GM18517 (cell line): ENCODE measurements at regions not wholly inside any gene's neighbourhood (a gene's known extent, or its start where the extent isn't known, plus 50 kb on each side); places are given as distances from the start of the nearest gene placed in this dataset.

Source experiments
- ATAC-seq: cut with Tn5 transposase; IDR thresholded peaks from one replicate; pipeline ENCODE4 v1.9.1; 2021; ENCODE audit warnings: mild to moderate bottlenecking, moderate library complexity; ENCODE audit not compliant: unreplicated experiment

DNA sequence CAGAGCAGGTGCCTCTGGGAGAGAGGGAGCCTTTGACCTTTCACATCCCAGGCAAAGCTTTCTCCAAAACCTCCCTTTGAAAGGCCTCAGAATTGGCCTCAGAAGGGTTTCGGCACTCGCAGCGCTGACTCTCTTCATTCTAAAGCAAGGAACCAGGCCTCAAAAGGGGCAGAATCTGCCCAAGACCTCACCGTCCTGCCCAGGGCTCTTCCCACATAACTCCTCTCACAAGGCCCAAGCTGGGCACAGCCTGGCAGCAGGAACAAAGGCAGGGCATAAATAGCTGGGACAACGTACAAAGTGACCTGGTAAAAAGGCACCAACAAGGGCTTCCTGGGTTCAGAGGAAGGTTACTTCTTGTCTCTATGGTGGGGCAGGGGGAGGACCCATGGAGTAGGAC lies 166.3 kb upstream of the FSTL4 start:
- ATAC-seq, result no peak

DNA sequence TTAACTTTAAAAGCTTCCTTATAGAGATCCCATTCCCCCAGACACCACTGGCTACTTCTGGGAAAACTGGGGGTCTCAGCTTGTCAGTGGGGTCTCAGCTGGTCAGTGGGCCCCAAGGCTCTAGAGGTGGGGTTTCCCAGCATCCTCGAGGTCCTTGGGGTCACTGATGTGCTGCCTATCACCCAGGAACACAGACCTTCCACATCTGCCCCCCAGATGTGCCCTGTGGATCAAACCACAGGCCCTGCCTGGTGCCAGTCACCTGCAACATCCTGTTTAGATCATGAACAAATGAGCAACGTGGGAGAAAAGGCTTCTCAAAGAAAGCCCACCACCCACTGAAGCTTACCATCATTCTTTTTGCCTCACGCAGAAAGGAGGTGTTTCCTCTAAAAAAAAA lies 165.6 kb upstream of the FSTL4 start:
- no peak for ATAC-seq

DNA sequence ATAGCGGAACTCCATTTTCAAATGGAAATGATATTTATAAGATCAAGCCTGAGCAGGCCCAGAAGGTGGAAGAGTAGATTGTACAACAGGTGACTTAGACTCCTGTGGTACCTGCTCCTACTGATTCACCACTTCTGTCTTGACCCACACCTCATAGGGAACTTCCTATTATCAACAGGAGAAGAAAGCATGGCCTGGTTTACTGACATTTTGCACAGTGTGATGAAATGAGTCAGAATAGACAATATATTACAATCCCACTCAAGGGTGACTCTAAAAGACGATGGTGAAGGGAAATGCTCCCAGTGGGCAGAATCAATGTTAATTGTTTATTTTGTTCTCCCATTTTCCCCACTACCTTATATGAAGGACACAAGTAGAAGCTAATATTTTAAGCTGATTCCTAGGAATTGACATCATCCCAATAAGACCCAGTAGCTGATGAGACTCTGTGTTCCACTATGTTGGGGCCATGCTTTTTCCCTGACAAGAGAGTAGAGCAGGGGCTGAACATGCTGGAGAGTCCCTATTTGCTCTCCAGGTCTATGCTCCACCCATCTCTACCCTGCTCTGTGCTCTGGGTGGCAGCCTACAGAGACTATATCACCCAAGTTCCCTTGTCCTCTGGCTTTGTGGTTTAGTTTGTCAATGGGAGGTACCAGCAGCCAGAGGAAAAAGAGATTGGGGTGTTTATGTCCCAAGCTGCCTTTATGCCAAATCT lies 163.4 kb upstream of the FSTL4 start:
- no peak for ATAC-seq

DNA sequence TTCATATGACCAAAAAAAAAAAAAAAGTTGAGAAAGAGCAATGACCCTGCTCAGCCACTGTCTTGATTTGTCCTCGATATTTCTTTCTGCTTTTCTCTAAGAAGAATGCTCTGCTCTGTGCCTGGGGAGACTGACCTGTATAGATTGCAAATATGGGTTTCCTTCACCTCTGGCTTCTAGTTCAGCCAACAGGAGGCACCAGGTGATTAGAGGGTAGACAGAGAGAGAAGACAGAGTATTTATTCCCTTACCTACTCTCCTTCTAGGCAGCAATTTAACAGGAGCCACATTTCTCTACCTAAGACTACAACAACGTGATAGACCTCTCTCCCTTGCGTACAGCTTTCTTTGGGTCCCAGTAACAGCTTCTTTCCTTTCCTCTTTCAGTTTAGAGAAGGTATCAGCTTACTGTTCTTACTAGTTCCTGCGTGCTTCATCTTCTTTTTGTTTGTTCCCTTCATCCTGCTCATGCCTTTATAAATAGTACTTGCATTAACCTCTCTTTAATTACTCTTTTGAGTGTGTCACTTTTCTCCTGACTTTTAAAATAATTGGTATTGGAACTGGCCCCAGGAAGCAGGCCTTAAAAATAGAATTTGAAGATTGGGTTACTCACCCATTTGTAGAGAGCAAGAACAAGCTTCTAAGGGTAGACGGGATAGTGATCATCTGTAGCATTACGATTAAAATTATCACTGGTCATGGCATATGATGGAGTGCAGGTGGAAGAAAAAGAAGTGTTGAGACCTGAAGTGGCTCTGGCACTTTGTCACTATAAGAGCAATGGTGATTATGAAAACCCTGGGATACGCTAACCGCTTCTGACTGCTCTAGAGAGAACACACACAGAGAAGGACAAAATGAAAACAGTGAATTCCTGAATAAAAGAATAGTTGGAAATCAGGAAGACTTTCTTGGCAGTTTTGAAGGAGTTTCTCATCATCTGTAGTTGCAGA lies 161.2 kb upstream of the FSTL4 start:
- no peak for ATAC-seq

DNA sequence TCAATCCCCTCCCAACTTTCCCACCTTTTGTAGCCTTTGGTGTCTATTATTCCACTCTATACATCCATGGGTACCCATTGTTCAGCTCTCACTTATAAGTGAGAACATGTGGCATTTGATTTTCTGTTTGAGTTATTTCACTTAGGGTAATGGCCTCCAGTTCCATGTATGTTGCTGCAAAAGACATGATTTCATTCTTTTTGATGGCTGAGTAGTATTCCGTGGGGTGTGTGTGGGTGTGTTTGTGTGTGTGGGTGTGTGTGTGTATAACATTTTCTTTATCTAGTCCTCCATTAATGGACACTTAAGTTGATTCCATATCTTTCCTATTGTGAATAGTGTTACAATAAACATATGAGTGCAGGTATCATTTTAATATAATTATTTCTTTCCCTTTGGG lies 157.5 kb upstream of the FSTL4 start:
- ATAC-seq, result no peak

DNA sequence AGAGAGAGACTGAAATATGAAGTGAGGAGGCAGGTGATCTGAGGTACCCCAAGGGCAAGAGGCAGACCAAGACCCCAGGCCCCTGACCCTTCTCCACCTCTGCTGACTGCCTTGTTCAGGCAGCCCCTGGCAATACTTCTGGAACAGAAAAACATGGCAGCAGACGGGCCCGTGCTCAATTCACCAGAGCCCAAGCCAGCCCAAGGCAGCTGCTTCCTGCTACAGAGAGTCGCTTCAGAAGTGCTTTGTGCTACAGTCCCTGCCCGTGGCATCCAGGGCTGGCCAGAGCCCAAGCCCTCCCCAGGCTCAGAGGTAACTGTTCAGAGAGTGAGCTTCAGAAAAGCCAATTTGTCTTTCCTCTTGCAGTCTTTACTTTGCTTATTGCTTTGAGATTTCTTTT lies 151.4 kb upstream of the FSTL4 start:
- no peak for ATAC-seq

DNA sequence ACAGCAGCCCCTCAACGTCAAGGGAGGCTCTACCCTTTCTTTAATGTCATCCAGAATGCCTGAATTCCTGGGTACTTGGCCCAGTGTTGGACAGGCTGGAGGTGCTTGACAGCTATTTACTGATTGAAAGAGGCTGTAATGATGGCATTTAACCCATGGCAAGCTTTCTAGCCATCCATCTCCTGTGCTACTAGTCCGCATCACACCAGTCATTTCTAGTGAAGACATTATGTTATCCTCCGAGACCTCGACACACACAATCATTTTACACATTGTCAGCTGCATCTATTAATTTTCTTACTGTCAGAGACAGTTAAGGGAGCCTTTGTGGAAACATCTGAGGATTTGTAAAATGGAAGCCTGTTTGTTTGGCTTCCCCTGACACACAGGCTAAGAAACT lies 149.3 kb upstream of the FSTL4 start:
- ATAC-seq, result no peak

DNA sequence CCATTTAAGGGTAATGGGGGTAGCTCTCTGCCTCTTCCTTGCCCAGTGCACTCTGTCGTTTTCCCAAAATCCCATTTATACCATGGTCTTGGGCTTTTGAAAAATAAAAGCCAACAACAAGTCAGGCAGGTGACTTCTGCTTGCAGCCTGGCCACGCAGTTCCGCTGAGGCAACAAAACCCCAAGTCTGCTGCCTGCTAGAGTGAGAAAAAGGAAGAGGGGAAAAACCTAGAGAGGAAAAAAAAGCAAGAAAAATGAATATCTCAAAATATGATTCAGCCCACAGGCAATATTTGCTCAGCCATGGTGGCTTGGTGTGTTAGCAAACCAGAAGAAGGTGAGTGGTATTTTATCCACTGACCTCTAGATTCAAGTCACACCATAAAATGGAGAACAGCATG lies 148.2 kb upstream of the FSTL4 start:
- no peak for ATAC-seq

DNA sequence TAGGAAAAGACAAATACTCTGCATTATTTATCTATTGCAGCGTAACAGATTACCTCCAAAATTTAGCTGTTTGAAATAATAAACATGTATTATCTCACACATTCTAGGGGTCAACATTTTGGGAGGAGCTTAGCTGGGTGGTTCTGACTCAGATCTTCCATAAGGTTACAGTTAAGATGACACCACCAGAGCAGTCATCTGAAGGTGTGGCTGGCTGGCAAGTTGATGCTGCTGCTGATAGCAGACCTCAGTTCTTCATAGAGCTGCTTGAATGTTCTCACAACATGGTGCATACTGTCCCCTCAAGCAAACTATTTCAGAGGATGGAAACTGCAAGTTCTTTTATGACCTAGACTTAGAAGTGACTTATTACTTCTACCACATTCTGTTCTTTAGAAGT lies 146.3 kb upstream of the FSTL4 start:
- no peak for ATAC-seq

DNA sequence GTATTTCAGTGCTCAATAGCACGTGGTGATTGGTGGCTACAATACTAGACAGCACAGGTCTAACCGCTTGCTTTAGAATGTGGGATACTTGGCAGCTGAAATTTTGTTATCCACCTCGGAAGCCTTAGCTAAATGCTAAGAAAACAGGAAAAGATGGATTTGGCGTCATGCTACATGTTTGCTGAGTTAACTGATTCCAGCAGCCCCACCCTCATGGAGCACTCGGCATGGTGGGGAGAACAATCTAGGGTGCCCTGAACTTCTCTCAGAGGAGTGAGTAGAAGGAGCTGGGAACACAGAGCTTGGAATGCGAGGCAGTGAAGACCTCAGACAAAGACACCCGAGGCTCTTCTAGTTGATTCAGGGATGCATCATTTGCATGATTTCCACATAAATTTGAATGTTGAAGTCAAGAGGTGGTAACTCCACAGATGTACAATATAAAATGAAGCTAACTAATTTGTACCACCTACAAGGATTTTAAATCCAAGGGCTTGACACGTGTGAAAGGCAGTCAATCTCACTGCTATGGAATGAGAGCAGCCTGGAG lies 145.1 kb upstream of the FSTL4 start:
- ATAC-seq, result no peak

DNA sequence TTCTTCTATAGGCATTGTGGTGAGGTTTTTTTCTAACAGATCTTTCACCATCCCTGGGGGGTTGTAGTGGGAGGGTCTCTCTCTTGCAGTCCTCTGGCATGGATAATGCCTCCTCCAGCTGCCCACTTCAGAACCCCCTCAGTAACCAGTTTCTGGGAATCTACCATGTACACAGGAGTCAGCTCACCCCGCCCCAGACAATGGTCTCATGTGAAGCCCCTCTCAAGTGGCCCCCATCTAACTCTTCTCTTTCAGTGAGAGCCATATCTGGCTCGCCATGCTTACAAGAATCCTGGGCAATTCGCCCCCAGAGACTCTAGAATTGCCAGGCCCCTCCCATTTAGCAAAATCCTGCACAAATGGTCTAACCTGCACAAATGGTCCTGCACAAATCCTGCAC lies 144.4 kb upstream of the FSTL4 start:
- ATAC-seq, result no peak

DNA sequence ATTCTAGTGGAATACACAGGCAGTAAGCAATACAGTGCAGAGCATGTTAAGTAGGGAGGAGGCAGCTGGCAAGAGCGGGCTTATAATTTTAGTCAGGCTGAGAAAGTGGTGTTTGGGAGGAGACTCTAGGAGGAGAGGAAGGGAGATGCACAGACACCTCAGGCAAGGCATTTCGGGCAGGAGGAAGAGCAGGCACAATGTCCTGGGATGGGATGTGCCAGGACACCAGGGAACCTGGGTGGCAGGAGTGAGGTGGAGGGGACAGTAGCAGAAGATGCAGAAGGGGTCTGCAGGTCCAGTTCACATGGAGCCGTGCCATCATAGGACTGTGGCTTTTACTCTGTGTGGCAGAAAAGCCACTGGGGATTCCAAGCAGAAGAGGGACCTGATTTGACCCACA lies 143.7 kb upstream of the FSTL4 start:
- ATAC-seq, result no peak

DNA sequence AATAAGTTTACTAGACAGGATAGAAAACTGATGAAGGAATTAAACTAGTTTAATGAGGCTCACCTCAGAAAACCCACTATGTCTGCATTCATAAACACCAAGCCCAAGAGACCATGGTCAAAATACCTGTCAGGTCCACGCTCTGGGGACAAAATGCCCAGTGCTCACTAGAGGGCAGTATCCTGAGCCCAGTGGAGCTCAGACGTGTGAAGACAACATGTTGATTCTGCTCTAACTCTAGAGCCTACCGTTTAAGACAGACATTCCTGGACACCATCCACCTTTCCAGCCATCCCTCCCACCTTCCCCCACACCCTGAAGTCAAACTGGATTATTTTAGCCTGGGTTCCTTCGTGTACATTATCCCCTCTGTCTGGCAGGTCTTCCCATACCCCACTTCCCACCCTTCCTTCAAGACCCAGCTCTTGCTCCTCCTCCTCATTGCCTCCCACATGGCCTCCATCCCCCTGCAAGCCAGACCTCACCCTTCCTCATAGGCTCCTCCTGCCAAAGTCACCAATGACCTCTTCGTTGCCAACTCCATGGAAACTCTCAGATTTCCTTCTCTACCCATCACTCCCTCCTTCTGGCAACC lies 142.3 kb upstream of the FSTL4 start:
- ATAC-seq, result no peak

DNA sequence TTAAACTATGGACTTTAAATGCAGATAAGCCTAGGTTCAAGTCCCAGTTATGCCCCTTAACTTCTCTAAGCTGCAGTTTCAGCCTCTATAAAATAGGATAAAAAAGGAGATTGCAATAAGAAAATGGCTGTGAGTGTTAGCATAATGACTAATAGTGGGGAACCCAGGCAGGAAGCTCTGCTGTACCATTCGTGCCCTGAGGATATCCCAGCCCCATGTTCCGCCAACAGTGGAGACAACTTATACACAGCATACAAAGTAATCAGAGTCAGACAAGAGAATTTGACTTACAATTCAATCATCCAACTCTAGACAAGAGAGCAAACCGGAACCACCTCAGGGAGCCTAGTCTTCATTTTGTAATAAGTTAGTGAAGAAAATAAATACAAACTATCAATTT lies 141.5 kb upstream of the FSTL4 start:
- ATAC-seq, result no peak

DNA sequence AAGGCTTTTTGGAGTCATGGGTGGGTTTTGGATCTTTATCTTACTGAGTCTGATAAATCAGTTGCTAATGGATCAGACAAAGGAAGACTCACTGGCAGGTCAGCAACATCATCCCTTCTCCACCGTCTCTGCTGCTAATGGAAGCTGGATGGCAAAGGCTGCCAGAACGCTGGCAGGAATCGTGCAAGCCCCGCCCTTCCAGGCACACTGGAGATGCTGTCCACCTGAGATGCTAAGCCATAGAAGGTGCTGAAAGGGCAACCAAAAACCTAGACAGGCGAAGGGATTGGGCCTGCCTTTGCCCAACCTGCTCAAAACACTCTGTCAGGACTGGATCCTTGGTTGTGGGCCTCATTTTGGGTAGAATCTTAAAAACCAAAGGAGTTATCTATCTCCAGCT lies 139.5 kb upstream of the FSTL4 start:
- no peak for ATAC-seq

DNA sequence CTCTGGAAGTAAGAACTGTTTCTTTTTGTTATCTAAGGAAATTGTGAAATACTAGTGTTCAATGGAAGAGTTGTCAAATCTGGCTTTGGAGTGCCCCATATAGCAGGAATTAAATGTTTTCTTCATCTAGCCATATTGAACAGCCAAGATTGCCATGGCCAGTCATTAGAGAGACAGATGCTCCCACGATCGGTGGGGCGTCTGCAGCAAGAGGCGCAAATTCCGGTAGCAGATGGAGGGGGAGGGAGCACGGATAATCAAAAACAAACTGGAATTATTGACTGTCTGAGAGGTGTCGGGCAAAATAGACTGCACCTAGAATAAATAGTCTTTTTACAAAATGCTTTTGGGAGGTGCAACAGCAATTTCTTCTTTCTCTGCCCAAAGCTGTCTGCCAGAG lies 139.1 kb upstream of the FSTL4 start:
- no peak for ATAC-seq

DNA sequence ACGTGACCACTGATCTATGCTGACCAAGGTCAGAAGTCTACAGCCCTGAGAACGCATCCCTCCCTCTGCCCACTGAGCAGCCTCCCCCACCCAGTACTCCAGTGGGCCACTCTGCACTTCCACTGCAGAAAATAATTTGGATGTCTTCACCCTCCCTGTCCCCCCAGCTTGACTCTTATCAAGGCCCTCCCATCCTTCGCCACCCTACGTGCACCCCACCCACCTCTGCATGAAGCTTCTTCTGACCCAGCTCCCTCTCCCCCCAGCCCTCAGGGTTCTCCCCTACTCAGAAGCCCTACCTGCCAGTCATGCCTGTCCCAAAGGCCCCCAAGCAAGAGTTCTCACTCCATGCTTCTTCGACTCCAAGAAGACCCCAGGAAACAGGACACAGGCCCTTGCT lies 138.5 kb upstream of the FSTL4 start:
- ATAC-seq, result no peak

DNA sequence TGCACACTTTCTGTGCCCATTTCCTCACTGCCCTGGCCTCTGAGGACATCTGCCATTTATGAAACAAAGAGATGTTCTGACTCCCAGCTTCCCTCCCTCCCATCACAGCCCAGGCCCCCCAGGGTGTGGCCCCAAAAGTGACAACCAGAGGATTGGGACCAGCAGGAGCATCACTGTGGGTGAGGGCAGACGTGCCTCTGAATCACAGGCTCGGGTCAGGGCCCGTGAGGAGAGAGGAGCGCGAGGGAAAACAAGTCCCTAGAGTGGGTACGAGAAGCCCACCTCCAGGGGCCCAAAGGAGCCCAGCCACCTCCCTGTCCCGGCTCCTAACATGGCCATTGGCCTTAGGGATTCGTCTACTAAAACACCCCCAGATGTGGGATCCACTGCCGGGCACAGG lies 138.0 kb upstream of the FSTL4 start:
- no peak for ATAC-seq

DNA sequence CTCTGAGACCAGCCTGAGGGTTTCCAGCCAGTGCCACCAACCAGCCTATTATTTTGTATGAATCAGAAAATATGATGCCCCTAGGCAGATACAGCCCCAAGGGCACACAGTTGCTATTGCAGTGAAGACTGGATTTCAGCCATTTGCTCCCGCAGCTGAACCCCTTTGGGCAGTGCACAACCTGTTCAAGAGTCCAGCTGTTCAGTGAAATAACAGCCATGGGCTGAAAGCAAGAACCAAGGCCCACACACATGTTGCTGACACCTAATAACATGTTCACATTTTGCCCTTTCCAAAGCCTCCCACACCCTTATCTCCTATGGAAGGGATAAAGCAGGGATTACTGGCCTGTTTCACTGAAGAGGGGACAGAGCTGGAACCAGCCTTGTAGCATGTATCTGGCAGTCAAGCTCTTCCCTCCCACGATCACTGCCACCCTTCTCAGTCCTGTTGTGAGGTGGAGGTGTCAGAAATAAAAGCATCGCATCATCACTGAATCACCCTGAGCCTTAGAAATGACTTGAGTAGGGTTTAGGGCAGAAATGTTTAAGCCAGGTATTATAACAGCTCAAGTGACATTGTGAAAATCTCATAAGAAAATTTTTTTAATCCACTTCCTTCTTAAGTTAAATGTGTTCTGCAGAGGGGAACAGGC lies 137.1 kb upstream of the FSTL4 start:
- no peak for ATAC-seq

DNA sequence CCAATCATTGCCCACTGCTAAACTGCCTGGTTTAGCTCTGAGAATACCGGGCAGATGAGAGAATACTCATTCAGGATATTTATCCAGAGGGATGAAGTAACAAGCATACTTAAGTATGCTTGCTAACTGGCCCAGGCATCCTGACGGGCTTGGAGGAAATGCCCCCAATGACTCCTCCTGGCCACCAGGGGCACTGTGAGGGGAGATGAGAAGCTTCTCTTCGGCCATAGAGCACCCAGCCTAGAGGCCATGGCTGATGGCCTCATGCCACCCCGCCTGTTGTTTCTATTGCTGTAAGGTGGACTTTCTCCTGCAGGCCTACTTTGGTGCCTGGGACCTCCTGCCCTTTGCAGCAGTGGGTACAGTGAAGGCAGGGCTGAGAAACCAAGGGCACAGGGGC lies 134.5 kb upstream of the FSTL4 start:
- ATAC-seq, result no peak

DNA sequence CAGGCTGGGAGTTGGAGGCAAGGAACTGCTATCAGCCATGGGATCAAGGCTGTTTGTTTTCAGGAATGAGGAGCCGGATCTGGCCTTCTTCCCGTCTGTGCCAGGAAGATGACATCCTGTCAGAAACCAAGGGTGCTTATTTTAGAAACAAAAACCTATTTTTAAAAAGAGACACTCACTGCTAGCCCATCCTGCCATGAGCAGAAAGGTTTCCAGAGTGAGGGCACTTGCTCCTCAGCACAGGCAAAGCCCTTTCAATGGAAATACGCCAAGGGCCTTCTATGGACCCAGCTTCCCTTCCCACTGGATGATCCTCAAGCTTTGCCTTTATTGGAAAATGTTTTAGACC lies 132.6 kb upstream of the FSTL4 start:
- ATAC-seq, result no peak
